ENCODE measurements at regions not wholly inside any gene's neighbourhood (a gene's known extent, or its start where the extent isn't known, plus 50 kb on each side); places are given as distances from the start of the nearest gene placed in this dataset.

DNA sequence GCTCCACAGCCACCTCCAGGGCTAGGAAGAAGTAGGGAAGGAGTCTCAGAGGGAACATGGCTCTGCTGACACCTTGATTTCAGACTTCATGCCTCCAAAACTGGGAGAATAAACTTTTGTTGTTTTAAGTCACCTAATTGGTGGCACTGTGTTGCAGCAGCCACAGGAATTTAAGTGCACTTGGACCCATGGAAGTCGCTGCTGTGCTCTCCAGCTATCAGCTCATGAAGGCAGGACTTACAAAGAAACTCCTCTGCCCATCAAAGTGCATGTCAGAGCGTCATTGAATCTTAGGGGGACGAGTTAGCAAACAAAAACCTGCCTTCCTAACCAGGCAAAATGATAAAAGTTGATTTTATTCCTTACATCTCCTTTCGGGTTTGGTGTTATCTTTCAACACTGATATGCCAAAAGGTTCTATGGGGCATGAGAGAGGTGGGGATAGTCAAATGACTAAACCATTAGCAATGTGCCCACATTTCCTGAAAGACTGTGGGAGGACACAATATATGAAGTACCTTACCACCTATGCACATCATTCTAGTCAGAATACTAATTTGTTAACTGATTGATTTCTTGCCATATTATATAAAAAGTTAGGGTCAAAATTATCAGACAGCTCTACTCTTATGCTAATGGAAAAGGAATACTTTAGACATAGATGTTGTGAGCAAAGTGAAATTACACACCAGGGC, 235.8 kb upstream of the TNP1 start:
- Mint-ChIP-seq H3K4me3 (ENCODE audit: unreplicated experiment) (no peak overlapping the region), H3K27ac (ENCODE audit: unreplicated experiment) (no peak overlapping the region)

GRCh38 chr2:217092710-217093379, 233.0 kb upstream of the TNP1 start:
- no peaks in the 10 kb centered on the region for H3K9me3 Mint-ChIP-seq (ENCODE audit: unreplicated experiment)
- TF ChIP-seq, protein P1, sequence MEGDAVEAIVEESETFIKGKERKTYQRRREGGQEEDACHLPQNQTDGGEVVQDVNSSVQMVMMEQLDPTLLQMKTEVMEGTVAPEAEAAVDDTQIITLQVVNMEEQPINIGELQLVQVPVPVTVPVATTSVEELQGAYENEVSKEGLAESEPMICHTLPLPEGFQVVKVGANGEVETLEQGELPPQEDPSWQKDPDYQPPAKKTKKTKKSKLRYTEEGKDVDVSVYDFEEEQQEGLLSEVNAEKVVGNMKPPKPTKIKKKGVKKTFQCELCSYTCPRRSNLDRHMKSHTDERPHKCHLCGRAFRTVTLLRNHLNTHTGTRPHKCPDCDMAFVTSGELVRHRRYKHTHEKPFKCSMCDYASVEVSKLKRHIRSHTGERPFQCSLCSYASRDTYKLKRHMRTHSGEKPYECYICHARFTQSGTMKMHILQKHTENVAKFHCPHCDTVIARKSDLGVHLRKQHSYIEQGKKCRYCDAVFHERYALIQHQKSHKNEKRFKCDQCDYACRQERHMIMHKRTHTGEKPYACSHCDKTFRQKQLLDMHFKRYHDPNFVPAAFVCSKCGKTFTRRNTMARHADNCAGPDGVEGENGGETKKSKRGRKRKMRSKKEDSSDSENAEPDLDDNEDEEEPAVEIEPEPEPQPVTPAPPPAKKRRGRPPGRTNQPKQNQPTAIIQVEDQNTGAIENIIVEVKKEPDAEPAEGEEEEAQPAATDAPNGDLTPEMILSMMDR (IDR thresholded peaks at IDR 0.05; ENCODE audit: unreplicated experiment), result no peak
- no peak overlapping the region for H3K27ac Mint-ChIP-seq (ENCODE audit: unreplicated experiment)
- no peaks in the 10 kb centered on the region for H3K4me1 Mint-ChIP-seq (ENCODE audit: unreplicated experiment)
- DNase-seq (ENCODE audit: low spot score), result no peak
- no peaks in the 10 kb centered on the region for H3K27me3 Mint-ChIP-seq (ENCODE audit: unreplicated experiment)
- H3K36me3 Mint-ChIP-seq (ENCODE audit: low read depth, unreplicated experiment), result no peaks in the 10 kb centered on the region
- no peak overlapping the region for H3K4me3 Mint-ChIP-seq (ENCODE audit: unreplicated experiment)

More for the DNA sequence above, 235.8 kb upstream of the TNP1 start:
- H3K27me3 Mint-ChIP-seq (ENCODE audit: unreplicated experiment), result no peaks in the 10 kb centered on the region
- no peak for DNase-seq (ENCODE audit: low spot score)
- no peaks in the 10 kb centered on the region for H3K36me3 Mint-ChIP-seq (ENCODE audit: low read depth, unreplicated experiment)
- no peaks in the 10 kb centered on the region for H3K4me1 Mint-ChIP-seq (ENCODE audit: unreplicated experiment)
- no peaks in the 10 kb centered on the region for H3K9me3 Mint-ChIP-seq (ENCODE audit: unreplicated experiment)
- TF ChIP-seq, protein P1 (IDR thresholded peaks at IDR 0.05; ENCODE audit: unreplicated experiment), result no peak

- no peak overlapping the region for H3K4me3 Mint-ChIP-seq (ENCODE audit: unreplicated experiment)
- no peaks in the 10 kb centered on the region for H3K4me1 Mint-ChIP-seq (ENCODE audit: unreplicated experiment)
- H3K9me3 Mint-ChIP-seq (ENCODE audit: unreplicated experiment), result no peaks in the 10 kb centered on the region
- no peaks in the 10 kb centered on the region for H3K27me3 Mint-ChIP-seq (ENCODE audit: unreplicated experiment)
- H3K36me3 Mint-ChIP-seq (ENCODE audit: low read depth, unreplicated experiment), result no peaks in the 10 kb centered on the region
- TF ChIP-seq, protein P1 (IDR thresholded peaks at IDR 0.05; ENCODE audit: unreplicated experiment), result no peak
- no peak overlapping the region for H3K27ac Mint-ChIP-seq (ENCODE audit: unreplicated experiment)
- no peak for DNase-seq (ENCODE audit: low spot score)
Observed at GRCh38 chr2:217091531-217091930, 231.7 kb upstream of the TNP1 start.

DNA sequence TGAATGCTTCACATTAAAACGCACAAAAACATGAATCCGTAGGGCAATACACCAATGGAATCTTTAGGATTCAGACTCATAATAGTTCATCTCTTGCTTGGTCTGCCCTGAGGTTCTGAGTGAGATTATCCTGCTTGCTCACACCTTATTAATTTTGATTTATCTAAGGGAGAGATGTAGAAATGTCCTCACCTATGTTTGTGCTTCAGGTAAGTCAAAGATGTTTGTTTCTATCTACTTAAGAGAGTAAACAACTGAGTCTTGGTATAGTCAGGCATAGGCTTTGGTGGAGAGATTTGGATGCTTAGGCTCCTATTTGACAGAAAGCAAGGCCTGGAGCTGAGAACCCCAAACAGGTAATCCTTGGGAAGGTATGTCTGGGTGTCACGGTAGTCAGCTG, 231.0 kb upstream of the TNP1 start:
- Mint-ChIP-seq H3K27me3 (ENCODE audit: unreplicated experiment) (no peaks in the 10 kb centered on the region), H3K4me1 (ENCODE audit: unreplicated experiment) (no peaks in the 10 kb centered on the region), H3K9me3 (ENCODE audit: unreplicated experiment) (no peaks in the 10 kb centered on the region), H3K4me3 (ENCODE audit: unreplicated experiment) (no peak overlapping the region), H3K36me3 (ENCODE audit: low read depth, unreplicated experiment) (no peaks in the 10 kb centered on the region), H3K27ac (ENCODE audit: unreplicated experiment) (no peak overlapping the region)
- no peak for DNase-seq (ENCODE audit: low spot score)
- TF ChIP-seq, protein P1 (IDR thresholded peaks at IDR 0.05; ENCODE audit: unreplicated experiment), result no peak

DNA sequence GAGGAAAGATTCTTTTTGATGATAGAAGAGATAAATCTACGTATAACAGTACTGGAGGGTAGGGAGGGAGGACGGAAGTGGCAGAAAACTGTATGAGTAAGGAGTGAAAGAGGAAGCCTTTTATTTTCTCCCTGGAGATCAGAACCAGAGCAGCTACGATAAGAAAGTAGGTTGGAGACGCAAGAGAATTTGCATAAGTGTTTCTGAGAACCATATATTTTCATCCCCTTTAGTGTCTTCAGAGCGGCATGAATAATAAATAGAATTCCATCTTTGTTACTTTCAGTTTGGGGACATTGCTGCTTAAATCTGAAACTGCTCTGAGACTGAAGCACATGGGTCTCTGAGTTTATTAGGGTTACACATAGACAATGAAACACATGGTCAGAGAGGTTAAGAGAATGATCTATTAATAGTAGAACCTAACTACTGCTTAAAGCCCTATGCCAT, 230.2 kb upstream of the TNP1 start:
- H3K4me3 Mint-ChIP-seq (ENCODE audit: unreplicated experiment), result no peak overlapping the region
- H3K36me3 Mint-ChIP-seq (ENCODE audit: low read depth, unreplicated experiment), result no peaks in the 10 kb centered on the region
- DNase-seq (ENCODE audit: low spot score), result no peak
- H3K27ac Mint-ChIP-seq (ENCODE audit: unreplicated experiment), result no peak overlapping the region
- TF ChIP-seq, protein P1 (IDR thresholded peaks at IDR 0.05; ENCODE audit: unreplicated experiment), result no peak
- no peaks in the 10 kb centered on the region for H3K4me1 Mint-ChIP-seq (ENCODE audit: unreplicated experiment)
- no peaks in the 10 kb centered on the region for H3K9me3 Mint-ChIP-seq (ENCODE audit: unreplicated experiment)
- peaks cover 1% of the 10 kb centered on the region for H3K27me3 Mint-ChIP-seq (ENCODE audit: unreplicated experiment)
